HFFc6 (cell line): ENCODE measurements at regions not wholly inside any gene's neighbourhood (a gene's known extent, or its start where the extent isn't known, plus 50 kb on each side); places are given as distances from the start of the nearest gene placed in this dataset.
"Not testable (repeated sequence)": the region's sequence is repeated elsewhere in the genome, so short reads cannot be mapped to it uniquely, and the experiment has no call there.

ENCODE experiments used
- DNase-seq: peaks from one replicate; pipeline ENCODE4 v3.0.0-alpha.2; 2018
- H3K27ac Mint-ChIP-seq: 2 replicates; pipeline ENCODE4 v1.8.0; 2020; ENCODE audit warnings: mild to moderate bottlenecking, mixed read lengths
- H3K27me3 Mint-ChIP-seq: 2 replicates; pipeline ENCODE4 v1.8.0; 2021; ENCODE audit warnings: mild to moderate bottlenecking, moderate library complexity, mixed read lengths; ENCODE audit not compliant: insufficient read depth
- H3K36me3 Mint-ChIP-seq: 2 replicates; pipeline ENCODE4 v1.8.0; 2021; ENCODE audit warnings: low read depth, mixed read lengths
- H3K4me1 Mint-ChIP-seq: 2 replicates; pipeline ENCODE4 v1.8.0; 2020; ENCODE audit warnings: low read depth, mixed read lengths
- H3K4me3 Mint-ChIP-seq: 2 replicates; pipeline ENCODE4 v1.8.0; 2020; ENCODE audit warnings: mild to moderate bottlenecking, moderate library complexity, mixed read lengths
- H3K9me3 Mint-ChIP-seq: 2 replicates; pipeline ENCODE4 v1.8.0; 2020; ENCODE audit warnings: mild to moderate bottlenecking, mixed read lengths
- TF ChIP-seq, protein P1 (sequence below): fragments of 200-600 bp; sonication (generic); IDR thresholded peaks from 2 replicates; pipeline ENCODE4 v1.5.0; 2021; ENCODE audit warnings: antibody characterized with exemption, mild to moderate bottlenecking

- Mint-ChIP-seq H3K27ac (no peak overlapping the region), H3K4me3 (no peak overlapping the region), H3K36me3 (no peaks in the 10 kb centered on the region), H3K9me3 (peaks cover 23% of the 10 kb centered on the region), H3K4me1 (no peaks in the 10 kb centered on the region), H3K27me3 (no peaks in the 10 kb centered on the region)
- no peak for DNase-seq
- TF ChIP-seq, protein P1, sequence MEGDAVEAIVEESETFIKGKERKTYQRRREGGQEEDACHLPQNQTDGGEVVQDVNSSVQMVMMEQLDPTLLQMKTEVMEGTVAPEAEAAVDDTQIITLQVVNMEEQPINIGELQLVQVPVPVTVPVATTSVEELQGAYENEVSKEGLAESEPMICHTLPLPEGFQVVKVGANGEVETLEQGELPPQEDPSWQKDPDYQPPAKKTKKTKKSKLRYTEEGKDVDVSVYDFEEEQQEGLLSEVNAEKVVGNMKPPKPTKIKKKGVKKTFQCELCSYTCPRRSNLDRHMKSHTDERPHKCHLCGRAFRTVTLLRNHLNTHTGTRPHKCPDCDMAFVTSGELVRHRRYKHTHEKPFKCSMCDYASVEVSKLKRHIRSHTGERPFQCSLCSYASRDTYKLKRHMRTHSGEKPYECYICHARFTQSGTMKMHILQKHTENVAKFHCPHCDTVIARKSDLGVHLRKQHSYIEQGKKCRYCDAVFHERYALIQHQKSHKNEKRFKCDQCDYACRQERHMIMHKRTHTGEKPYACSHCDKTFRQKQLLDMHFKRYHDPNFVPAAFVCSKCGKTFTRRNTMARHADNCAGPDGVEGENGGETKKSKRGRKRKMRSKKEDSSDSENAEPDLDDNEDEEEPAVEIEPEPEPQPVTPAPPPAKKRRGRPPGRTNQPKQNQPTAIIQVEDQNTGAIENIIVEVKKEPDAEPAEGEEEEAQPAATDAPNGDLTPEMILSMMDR = no peak
Measured at GRCh38 chr9:31740705-31741104, 643.7 kb upstream of the ACO1 start.

- no peak for DNase-seq
- no peak overlapping the region for H3K27ac Mint-ChIP-seq
- no peaks in the 10 kb centered on the region for H3K27me3 Mint-ChIP-seq
- no peak overlapping the region for H3K4me3 Mint-ChIP-seq
- H3K36me3 Mint-ChIP-seq = no peaks in the 10 kb centered on the region
- no peaks in the 10 kb centered on the region for H3K4me1 Mint-ChIP-seq
- TF ChIP-seq, protein P1 = no peak
- H3K9me3 Mint-ChIP-seq = peaks cover 19% of the 10 kb centered on the region
Measured at GRCh38 chr9:31744589-31744988, 639.9 kb upstream of the ACO1 start.

DNA sequence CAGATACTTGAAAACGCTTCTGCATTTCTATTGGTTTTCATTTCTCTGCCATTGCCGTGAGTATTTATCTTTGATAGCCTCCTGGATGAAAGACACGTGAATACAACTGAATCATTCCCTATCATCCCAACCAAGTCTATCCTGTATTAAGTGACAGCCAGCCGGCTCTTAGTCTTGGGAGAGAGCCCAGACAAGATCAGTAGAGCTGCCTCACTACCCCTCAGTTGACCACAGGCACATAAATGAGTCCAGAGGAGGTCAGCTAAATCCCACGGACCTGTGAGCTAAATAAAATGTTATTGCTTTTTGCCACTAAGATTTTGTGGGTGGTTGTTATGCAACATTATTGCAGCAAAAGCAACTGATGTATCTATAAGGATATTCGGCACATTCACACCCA, 639.0 kb upstream of the ACO1 start:
- Mint-ChIP-seq H3K27me3 (no peaks in the 10 kb centered on the region), H3K4me3 (no peak overlapping the region), H3K27ac (no peak overlapping the region), H3K9me3 (peaks cover 13% of the 10 kb centered on the region), H3K36me3 (no peaks in the 10 kb centered on the region), H3K4me1 (no peaks in the 10 kb centered on the region)
- DNase-seq = no peak
- TF ChIP-seq, protein P1 = no peak

DNA sequence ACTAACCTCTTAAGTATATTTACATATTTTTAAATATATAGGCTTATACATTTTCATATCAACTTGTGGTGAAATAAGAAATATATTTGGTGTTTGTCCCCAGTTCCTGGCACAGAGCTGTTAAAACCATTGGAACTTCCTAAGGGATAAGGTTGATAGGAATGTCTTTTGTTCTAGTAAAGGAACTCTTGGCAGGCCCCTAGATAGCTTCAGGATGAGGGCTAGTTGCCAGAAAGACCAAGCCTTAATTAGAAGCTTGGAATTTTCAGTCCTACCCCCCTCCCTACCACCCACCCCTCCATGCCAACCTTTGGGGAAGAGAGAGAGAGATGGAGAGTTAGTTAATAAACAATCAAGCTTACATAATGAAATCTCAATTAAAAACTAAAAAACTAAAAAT, 638.6 kb upstream of the ACO1 start:
- H3K27ac Mint-ChIP-seq = no peak overlapping the region
- no peaks in the 10 kb centered on the region for H3K36me3 Mint-ChIP-seq
- no peaks in the 10 kb centered on the region for H3K4me1 Mint-ChIP-seq
- no peaks in the 10 kb centered on the region for H3K27me3 Mint-ChIP-seq
- no peak overlapping the region for H3K4me3 Mint-ChIP-seq
- no peak for DNase-seq
- TF ChIP-seq, protein P1 = no peak
- H3K9me3 Mint-ChIP-seq = peaks cover 10% of the 10 kb centered on the region

- H3K27ac Mint-ChIP-seq = no peak overlapping the region
- no peak overlapping the region for H3K4me3 Mint-ChIP-seq
- no peaks in the 10 kb centered on the region; the same call in 1 of the 2 replicates for H3K9me3 Mint-ChIP-seq
- H3K27me3 Mint-ChIP-seq = no peaks in the 10 kb centered on the region
- TF ChIP-seq, protein P1 = no peak
- DNase-seq = no peak
- H3K4me1 Mint-ChIP-seq = no peaks in the 10 kb centered on the region
- no peaks in the 10 kb centered on the region for H3K36me3 Mint-ChIP-seq
Measured at GRCh38 chr9:31753756-31754155, 630.7 kb upstream of the ACO1 start.

GRCh38 chr9:31759703-31760102, 624.7 kb upstream of the ACO1 start:
- Mint-ChIP-seq H3K9me3 (peaks cover 10% of the 10 kb centered on the region), H3K4me1 (no peaks in the 10 kb centered on the region), H3K27me3 (no peaks in the 10 kb centered on the region), H3K36me3 (no peaks in the 10 kb centered on the region), H3K27ac (no peak overlapping the region), H3K4me3 (no peak overlapping the region)
- DNase-seq = no peak
- TF ChIP-seq, protein P1 = no peak

- not testable (repeated sequence) for H3K4me3 Mint-ChIP-seq, H3K27me3 Mint-ChIP-seq, H3K27ac Mint-ChIP-seq, H3K4me1 Mint-ChIP-seq, H3K36me3 Mint-ChIP-seq, DNase-seq
- H3K9me3 Mint-ChIP-seq = peaks cover 54% of the 10 kb centered on the region
Measured at GRCh38 chr9:31774021-31774420, 610.4 kb upstream of the ACO1 start.
